ENCODE measurements at regions not wholly inside any gene's neighbourhood (a gene's known extent, or its start where the extent isn't known, plus 50 kb on each side); places are given as distances from the start of the nearest gene placed in this dataset.

GRCh38 chr9:28620661-28621060, 1047.4 kb upstream of the C9orf72 start:
- no peak for TF ChIP-seq CTCF (IDR thresholded peaks at IDR 0.05)
- no peak for TF ChIP-seq POLR2A (IDR thresholded peaks at IDR 0.05)
